ENCODE measurements at regions not wholly inside any gene's neighbourhood (a gene's known extent, or its start where the extent isn't known, plus 50 kb on each side); places are given as distances from the start of the nearest gene placed in this dataset.

GRCh38 chr3:40621252-40621651, 96.5 kb downstream of the ZNF621 start:
- H3K4me3 ChIP-seq (ENCODE audit: low read length): no peak overlapping the region
- DNase-seq (ENCODE audit: low read depth): no peak
- TF ChIP-seq, protein P1, sequence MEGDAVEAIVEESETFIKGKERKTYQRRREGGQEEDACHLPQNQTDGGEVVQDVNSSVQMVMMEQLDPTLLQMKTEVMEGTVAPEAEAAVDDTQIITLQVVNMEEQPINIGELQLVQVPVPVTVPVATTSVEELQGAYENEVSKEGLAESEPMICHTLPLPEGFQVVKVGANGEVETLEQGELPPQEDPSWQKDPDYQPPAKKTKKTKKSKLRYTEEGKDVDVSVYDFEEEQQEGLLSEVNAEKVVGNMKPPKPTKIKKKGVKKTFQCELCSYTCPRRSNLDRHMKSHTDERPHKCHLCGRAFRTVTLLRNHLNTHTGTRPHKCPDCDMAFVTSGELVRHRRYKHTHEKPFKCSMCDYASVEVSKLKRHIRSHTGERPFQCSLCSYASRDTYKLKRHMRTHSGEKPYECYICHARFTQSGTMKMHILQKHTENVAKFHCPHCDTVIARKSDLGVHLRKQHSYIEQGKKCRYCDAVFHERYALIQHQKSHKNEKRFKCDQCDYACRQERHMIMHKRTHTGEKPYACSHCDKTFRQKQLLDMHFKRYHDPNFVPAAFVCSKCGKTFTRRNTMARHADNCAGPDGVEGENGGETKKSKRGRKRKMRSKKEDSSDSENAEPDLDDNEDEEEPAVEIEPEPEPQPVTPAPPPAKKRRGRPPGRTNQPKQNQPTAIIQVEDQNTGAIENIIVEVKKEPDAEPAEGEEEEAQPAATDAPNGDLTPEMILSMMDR (conservative IDR thresholded peaks at IDR 0.05; ENCODE audit: low read length): no peak

DNA sequence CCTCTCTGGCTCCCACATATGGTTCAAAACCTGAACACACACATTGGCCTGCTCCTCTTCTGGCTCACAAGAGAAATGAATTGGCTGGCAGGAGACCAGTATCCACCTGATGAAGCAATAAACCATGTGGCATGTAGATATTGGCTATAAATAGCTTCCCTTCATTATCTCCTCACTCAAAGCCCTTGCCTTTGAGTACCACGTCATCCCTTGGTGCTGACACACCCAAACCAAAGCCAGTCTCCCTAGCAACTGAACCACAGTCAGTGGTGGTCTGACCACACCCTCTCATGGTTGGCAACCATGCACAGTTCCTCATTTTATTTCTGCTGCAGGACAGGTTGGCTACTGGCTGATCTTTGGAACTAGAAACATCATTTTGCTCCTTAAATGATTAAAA, 98.8 kb downstream of the ZNF621 start:
- H3K4me3 ChIP-seq (ENCODE audit: low read length): no peak overlapping the region
- TF ChIP-seq, protein P1 (conservative IDR thresholded peaks at IDR 0.05; ENCODE audit: low read length): no peak

DNA sequence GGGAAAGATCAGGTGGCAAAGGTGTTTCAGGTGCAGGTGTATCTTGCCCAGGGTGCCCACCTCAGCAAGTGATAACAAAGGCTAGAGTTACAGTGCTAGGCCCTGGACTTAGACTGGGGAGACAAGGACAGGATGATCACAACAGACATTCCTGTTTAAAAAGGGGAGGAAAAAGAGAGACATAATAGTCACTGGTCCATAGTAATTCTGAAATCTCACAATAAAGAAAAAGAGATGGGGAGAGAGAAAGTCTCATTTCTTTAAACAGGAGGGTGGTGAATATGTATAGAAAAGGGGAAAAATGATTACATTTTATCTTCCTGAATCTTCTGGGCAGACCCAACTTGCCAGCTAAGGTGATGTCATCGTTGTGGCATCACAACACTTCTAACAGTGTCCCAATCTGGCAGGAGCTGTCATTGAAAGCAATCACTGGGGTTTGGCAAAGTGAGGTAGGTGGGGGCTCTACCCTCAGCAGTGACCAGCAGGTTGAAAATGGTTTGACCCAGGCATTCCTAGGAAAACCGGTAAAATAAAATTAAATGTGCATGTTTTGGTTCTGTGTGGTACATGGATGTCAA, 99.5 kb downstream of the ZNF621 start:
- no peak overlapping the region for H3K4me3 ChIP-seq (ENCODE audit: low read length)
- DNase-seq (ENCODE audit: low read depth): no peak
- TF ChIP-seq, protein P1 (conservative IDR thresholded peaks at IDR 0.05; ENCODE audit: low read length): no peak

More for the DNA sequence above, 98.8 kb downstream of the ZNF621 start:
- no peak for DNase-seq (ENCODE audit: low read depth)

GRCh38 chr3:40627095-40627494, 102.3 kb downstream of the ZNF621 start:
- no peak overlapping the region for H3K4me3 ChIP-seq (ENCODE audit: low read length)
- DNase-seq (ENCODE audit: low read depth): no peak
- TF ChIP-seq, protein P1 (conservative IDR thresholded peaks at IDR 0.05; ENCODE audit: low read length): no peak

- TF ChIP-seq, protein P1 (conservative IDR thresholded peaks at IDR 0.05; ENCODE audit: low read length): no peak
- DNase-seq (ENCODE audit: low read depth): no peak
- H3K4me3 ChIP-seq (ENCODE audit: low read length): no peak overlapping the region
Observed at GRCh38 chr3:40628984-40629383, 104.2 kb downstream of the ZNF621 start.

- TF ChIP-seq, protein P1 (conservative IDR thresholded peaks at IDR 0.05; ENCODE audit: low read length): no peak
- no peak overlapping the region for H3K4me3 ChIP-seq (ENCODE audit: low read length)
- DNase-seq (ENCODE audit: low read depth): no peak
Observed at GRCh38 chr3:40631341-40631995, 106.7 kb downstream of the ZNF621 start.

DNA sequence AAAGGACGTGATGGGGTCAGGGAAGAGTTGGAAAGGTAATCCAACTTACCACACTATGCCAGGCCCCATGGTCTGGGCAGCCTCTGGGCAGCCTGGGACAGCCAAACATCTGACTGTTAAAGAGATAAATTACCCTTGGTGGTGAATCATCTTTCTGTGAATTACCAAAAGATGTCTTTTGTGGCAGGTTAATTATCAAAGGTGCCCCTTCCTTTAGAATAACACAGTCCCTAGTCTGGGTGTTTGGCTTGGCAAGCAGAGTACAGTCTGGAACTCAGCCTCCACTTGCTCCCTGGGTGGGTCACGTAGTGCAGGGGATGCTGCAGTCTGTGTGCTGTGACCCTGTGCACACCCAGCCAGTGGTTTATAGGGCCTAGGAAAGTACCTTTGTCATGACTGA, 113.1 kb downstream of the ZNF621 start:
- TF ChIP-seq, protein P1 (conservative IDR thresholded peaks at IDR 0.05; ENCODE audit: low read length): no peak
- no peak for DNase-seq (ENCODE audit: low read depth)
- no peak overlapping the region for H3K4me3 ChIP-seq (ENCODE audit: low read length)

All from AG10803 (cell line).